IgD-negative memory B cell (primary cell): ENCODE measurements at regions not wholly inside any gene's neighbourhood (a gene's known extent, or its start where the extent isn't known, plus 50 kb on each side); places are given as distances from the start of the nearest gene placed in this dataset.
"Not testable (repeated sequence)": the region's sequence is repeated elsewhere in the genome, so short reads cannot be mapped to it uniquely, and the experiment has no call there.

ENCODE experiments used
- H3K27ac Mint-ChIP-seq, 3 donors: one replicate each; pipeline ENCODE4 v1.8.0; 2020 to 2022; ENCODE audit warnings: mild to moderate bottlenecking in 3 of 3, mixed read lengths in 3 of 3, moderate library complexity in 1 of 3
- H3K27me3 Mint-ChIP-seq: one replicate; pipeline ENCODE4 v1.8.0; 2021; ENCODE audit warnings: mixed read lengths
- H3K36me3 Mint-ChIP-seq: one replicate; pipeline ENCODE4 v1.8.0; 2020; ENCODE audit warnings: mild to moderate bottlenecking, mixed read lengths
- H3K4me1 Mint-ChIP-seq, 3 donors: one replicate each; pipeline ENCODE4 v1.8.0; 2020 to 2022; ENCODE audit warnings: mixed read lengths in 3 of 3, mild to moderate bottlenecking in 1 of 3
- H3K4me3 Mint-ChIP-seq, 4 donors: one replicate each; pipeline ENCODE4 v1.8.0; 2020 to 2022; ENCODE audit warnings: mild to moderate bottlenecking in 4 of 4, mixed read lengths in 4 of 4, moderate library complexity in 3 of 4
- H3K9me3 Mint-ChIP-seq, 3 donors: one replicate each; pipeline ENCODE4 v1.8.0; 2020 to 2021; ENCODE audit warnings: mixed read lengths in 3 of 3, mild to moderate bottlenecking in 1 of 3

GRCh38 chr7:76139670-76140069, 62.0 kb upstream of the SRRM3 start:
- H3K4me1 Mint-ChIP-seq, result no peaks in the 10 kb centered on the region
- H3K27me3 Mint-ChIP-seq, result peaks cover 2% of the 10 kb centered on the region
- H3K4me3 Mint-ChIP-seq, result no peak overlapping the region
- no peaks in the 10 kb centered on the region for H3K36me3 Mint-ChIP-seq
- no peaks in the 10 kb centered on the region for H3K9me3 Mint-ChIP-seq
- H3K27ac Mint-ChIP-seq, result no peak overlapping the region

- not testable (repeated sequence) for H3K4me3 Mint-ChIP-seq, H3K36me3 Mint-ChIP-seq, H3K4me1 Mint-ChIP-seq, H3K27me3 Mint-ChIP-seq, H3K9me3 Mint-ChIP-seq, H3K27ac Mint-ChIP-seq
These were observed 61.4 kb upstream of the SRRM3 start for GRCh38 chr7:76140259-76140658.

GRCh38 chr7:76142861-76143260, 58.8 kb upstream of the SRRM3 start:
- Mint-ChIP-seq H3K9me3 (no peaks in the 10 kb centered on the region), H3K36me3 (no peaks in the 10 kb centered on the region), H3K27me3 (no peaks in the 10 kb centered on the region), H3K27ac (no peak overlapping the region), H3K4me1 (no peaks in the 10 kb centered on the region), H3K4me3 (no peak overlapping the region)

- not testable (repeated sequence) for H3K9me3 Mint-ChIP-seq, H3K4me1 Mint-ChIP-seq, H3K4me3 Mint-ChIP-seq, H3K27me3 Mint-ChIP-seq, H3K36me3 Mint-ChIP-seq, H3K27ac Mint-ChIP-seq
These were observed 56.9 kb upstream of the SRRM3 start for GRCh38 chr7:76144664-76145270.

GRCh38 chr7:76146374-76146773, 55.3 kb upstream of the SRRM3 start:
- no peaks in the 10 kb centered on the region for H3K4me1 Mint-ChIP-seq
- no peak overlapping the region for H3K4me3 Mint-ChIP-seq
- H3K27ac Mint-ChIP-seq, result no peak overlapping the region
- H3K9me3 Mint-ChIP-seq, result no peaks in the 10 kb centered on the region
- H3K27me3 Mint-ChIP-seq, result peaks cover 5% of the 10 kb centered on the region
- H3K36me3 Mint-ChIP-seq, result no peaks in the 10 kb centered on the region

- not testable (repeated sequence) for H3K27me3 Mint-ChIP-seq, H3K36me3 Mint-ChIP-seq, H3K4me3 Mint-ChIP-seq, H3K9me3 Mint-ChIP-seq, H3K4me1 Mint-ChIP-seq, H3K27ac Mint-ChIP-seq
These were observed 52.7 kb upstream of the SRRM3 start for GRCh38 chr7:76148947-76149346.

- Mint-ChIP-seq H3K9me3 (no peaks in the 10 kb centered on the region), H3K27ac (no peak overlapping the region), H3K4me1 (no peaks in the 10 kb centered on the region), H3K4me3 (no peak overlapping the region), H3K36me3 (no peaks in the 10 kb centered on the region), H3K27me3 (peaks cover 5% of the 10 kb centered on the region)
These were observed 51.6 kb upstream of the SRRM3 start for GRCh38 chr7:76149847-76150691.
